ENCODE measurements at regions not wholly inside any gene's neighbourhood (a gene's known extent, or its start where the extent isn't known, plus 50 kb on each side); places are given as distances from the start of the nearest gene placed in this dataset.
A peak's percentile ranks its signal among the peaks of the same experiment; 100 is the strongest.

DNA sequence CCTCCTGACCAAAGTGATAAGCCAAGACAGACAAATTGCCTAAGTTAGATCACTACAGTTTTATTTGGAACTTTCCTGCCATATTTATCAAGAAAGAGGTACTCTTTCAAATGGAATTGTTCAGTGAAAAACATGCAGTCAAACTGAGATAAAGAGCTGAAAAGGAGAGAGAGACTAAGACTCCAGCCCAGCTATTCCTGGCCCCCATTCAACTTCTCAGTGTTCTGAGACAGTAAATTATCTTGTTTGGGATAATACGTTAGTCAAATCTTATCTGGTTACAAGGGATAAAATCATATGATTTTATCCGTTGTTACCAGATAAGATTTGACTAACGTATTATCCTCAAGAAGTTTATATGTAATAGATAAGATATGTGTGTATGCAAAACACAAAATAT is 67.6 kb upstream of the CMC1 start:
- peak in 1 of 2 donors; percentile 61 for DNase-seq (ENCODE audit: low read depth in 2 of 2)
- TF ChIP-seq CTCF (IDR thresholded peaks at IDR 0.05; ENCODE audit: low read depth, low read length), result no peak
- no peak overlapping the region for H3K4me3 ChIP-seq (replicated peaks in 1 of 2; ENCODE audit: low read depth in 2 of 2, low read length in 2 of 2)

GRCh38 chr3:28186748-28187147 is 54.7 kb upstream of the CMC1 start:
- peak in 1 of 2 donors; percentile 26 for DNase-seq (ENCODE audit: low read depth in 2 of 2)
- no peak overlapping the region for H3K4me3 ChIP-seq (replicated peaks in 1 of 2; ENCODE audit: low read depth in 2 of 2, low read length in 2 of 2)
- TF ChIP-seq CTCF (IDR thresholded peaks at IDR 0.05; ENCODE audit: low read depth, low read length), result no peak

DNA sequence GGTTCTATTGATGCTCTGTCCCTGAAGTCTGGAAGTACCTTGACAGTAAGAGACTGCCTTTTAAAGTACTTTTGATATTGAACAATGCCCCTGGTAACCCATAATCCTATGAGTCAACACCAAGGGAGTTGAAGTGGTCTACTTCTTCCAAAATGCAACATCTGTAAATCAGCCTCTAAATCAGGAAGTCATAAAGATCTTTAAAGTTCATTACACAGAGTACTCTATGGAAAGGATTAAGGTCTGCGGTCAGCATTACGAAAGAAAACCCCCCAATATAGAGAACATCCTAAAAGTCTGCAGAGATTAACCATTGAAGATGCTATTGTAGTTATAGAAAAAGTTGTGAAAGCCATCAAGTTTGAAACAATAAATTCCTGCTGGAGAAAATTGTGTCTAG is 52.7 kb upstream of the CMC1 start:
- H3K4me3 ChIP-seq (replicated peaks in 1 of 2; ENCODE audit: low read depth in 2 of 2, low read length in 2 of 2), result no peak overlapping the region
- DNase-seq (ENCODE audit: low read depth in 2 of 2), result no peak
- TF ChIP-seq CTCF (IDR thresholded peaks at IDR 0.05; ENCODE audit: low read depth, low read length), result no peak

DNA sequence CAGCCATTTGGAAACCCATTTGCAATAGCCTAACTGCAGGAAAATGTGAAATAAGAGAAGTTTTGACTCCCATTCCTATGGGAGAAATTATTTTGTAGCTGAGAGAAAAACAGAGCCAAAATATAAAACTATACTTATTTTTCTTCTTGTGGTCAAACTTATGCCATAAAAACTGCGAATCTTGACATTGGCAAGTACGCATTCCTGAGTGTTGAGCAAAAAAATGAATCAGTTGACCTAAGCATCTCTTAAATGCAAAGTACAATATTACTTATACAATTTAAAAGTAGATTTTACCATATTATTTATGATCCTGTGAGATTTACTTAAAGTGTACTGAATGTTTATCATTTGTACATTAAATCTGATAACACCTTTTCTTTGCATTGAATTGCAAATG is 50.1 kb upstream of the CMC1 start:
- DNase-seq (ENCODE audit: low read depth in 2 of 2), result peak in 1 of 2 donors; percentile 62
- H3K4me3 ChIP-seq (replicated peaks in 1 of 2; ENCODE audit: low read depth in 2 of 2, low read length in 2 of 2), result no peak overlapping the region
- no peak for TF ChIP-seq CTCF (IDR thresholded peaks at IDR 0.05; ENCODE audit: low read depth, low read length)

Data from cardiac fibroblast (primary cell).